Iris pigment epithelial cell (primary cell): ENCODE measurements at regions not wholly inside any gene's neighbourhood (a gene's known extent, or its start where the extent isn't known, plus 50 kb on each side); places are given as distances from the start of the nearest gene placed in this dataset.
"Not testable (repeated sequence)": the region's sequence is repeated elsewhere in the genome, so short reads cannot be mapped to it uniquely, and the experiment has no call there.

Experiments used
- DNase-seq: peaks from one replicate; pipeline ENCODE4 v3.0.0-alpha.2; 2011; ENCODE audit warnings: low read depth

GRCh38 chr14:55979096-55979495 lies 139.1 kb upstream of the PELI2 start:
- no peak for DNase-seq

- no peak for DNase-seq
Measured at GRCh38 chr14:55979781-55980180, 138.4 kb upstream of the PELI2 start.

GRCh38 chr14:55980970-55981369 lies 137.2 kb upstream of the PELI2 start:
- no peak for DNase-seq

GRCh38 chr14:55986069-55986468 lies 132.1 kb upstream of the PELI2 start:
- DNase-seq, result no peak

- no peak for DNase-seq
Measured at GRCh38 chr14:56000846-56001245, 117.4 kb upstream of the PELI2 start.

GRCh38 chr14:56002342-56002741 lies 115.9 kb upstream of the PELI2 start:
- DNase-seq, result no peak

- no peak for DNase-seq
Measured at GRCh38 chr14:56002876-56003625, 115.2 kb upstream of the PELI2 start.

- no peak for DNase-seq
Measured at GRCh38 chr14:56004323-56004722, 113.9 kb upstream of the PELI2 start.

- DNase-seq, result peak; percentile 57
Measured at GRCh38 chr14:56004786-56005185, 113.4 kb upstream of the PELI2 start.

GRCh38 chr14:56005191-56006053 lies 112.8 kb upstream of the PELI2 start:
- peak; percentile 47 for DNase-seq

GRCh38 chr14:56007491-56007890 lies 110.7 kb upstream of the PELI2 start:
- not testable (repeated sequence) for DNase-seq

GRCh38 chr14:56008150-56008549 lies 110.1 kb upstream of the PELI2 start:
- no peak for DNase-seq

- not testable (repeated sequence) for DNase-seq
Measured at GRCh38 chr14:56008661-56009060, 109.5 kb upstream of the PELI2 start.

- no peak for DNase-seq
Measured at GRCh38 chr14:56023661-56024081, 94.5 kb upstream of the PELI2 start.

- DNase-seq, result no peak
Measured at GRCh38 chr14:56025191-56025590, 93.0 kb upstream of the PELI2 start.

- DNase-seq, result no peak
Measured at GRCh38 chr14:56026506-56026905, 91.7 kb upstream of the PELI2 start.

- DNase-seq, result no peak
Measured at GRCh38 chr14:56027421-56027820, 90.8 kb upstream of the PELI2 start.

- no peak for DNase-seq
Measured at GRCh38 chr14:56027916-56028712, 90.1 kb upstream of the PELI2 start.

- DNase-seq, result no peak
Measured at GRCh38 chr14:56036353-56036752, 81.9 kb upstream of the PELI2 start.

- DNase-seq, result no peak
Measured at GRCh38 chr14:56040121-56040520, 78.1 kb upstream of the PELI2 start.

GRCh38 chr14:56044196-56044595 lies 74.0 kb upstream of the PELI2 start:
- no peak for DNase-seq

GRCh38 chr14:56046546-56046945 lies 71.7 kb upstream of the PELI2 start:
- no peak for DNase-seq
